Upper lobe of left lung (tissue), 6 donors: ENCODE measurements at regions not wholly inside any gene's neighbourhood (a gene's known extent, or its start where the extent isn't known, plus 50 kb on each side); places are given as distances from the start of the nearest gene placed in this dataset.

Experiments used
- ATAC-seq, 2 donors: fragments of 200-7000 bp; cut with Tn5 transposase; one replicate each; pipeline ENCODE4 v1.9.1; 2022; ENCODE audit warnings: mild to moderate bottlenecking in 2 of 2, moderate library complexity in 2 of 2; ENCODE audit not compliant: low FRiP score in 2 of 2
- DNase-seq, 2 donors: peaks; one replicate each; pipeline ENCODE4 v3.0.0-alpha.2; 2019 to 2020
- H3K27ac ChIP-seq, 4 donors: fragments of 200-600 bp; sonication (generic); one replicate each; pipeline ENCODE4 v1.5.1; 2016 to 2019
- H3K27me3 ChIP-seq, 4 donors: fragments of 200-600 bp; sonication (generic); one replicate each; pipeline ENCODE4 v1.5.1; 2017 to 2019
- H3K36me3 ChIP-seq, 4 donors: fragments of 200-600 bp; sonication (generic); one replicate each; pipeline ENCODE4 v1.5.1; 2016 to 2019
- H3K4me1 ChIP-seq, 4 donors: fragments of 200-600 bp; sonication (generic); one replicate each; pipeline ENCODE4 v1.5.1; 2018 to 2019
- H3K4me3 ChIP-seq, 4 donors: fragments of 200-600 bp; sonication (generic); one replicate each; pipeline ENCODE4 v1.5.1; 2017 to 2019; ENCODE audit warnings: mild to moderate bottlenecking in 2 of 4, moderate library complexity in 1 of 4
- H3K9me3 ChIP-seq, 4 donors: fragments of 200-600 bp; sonication (generic); one replicate each; pipeline ENCODE4 v1.5.1; 2018 to 2019
- EP300 ChIP-seq, 4 donors: sonication (generic); formaldehyde crosslinking; IDR thresholded peaks; one replicate each; pipeline ENCODE4 v1.5.1; 2017; ENCODE audit warnings: antibody characterized with exemption in 4 of 4, control low read depth in 2 of 4
- POLR2A ChIP-seq, 4 donors: fragments of 450-650 bp; IDR thresholded peaks; one replicate each; pipeline ENCODE4 v1.5.1; 2016 to 2017; ENCODE audit warnings: antibody characterized with exemption in 4 of 4, mild to moderate bottlenecking in 2 of 4
- POLR2AphosphoS5 ChIP-seq, 2 donors: sonication (generic); formaldehyde crosslinking; IDR thresholded peaks; one replicate each; pipeline ENCODE4 v1.5.1; 2017; ENCODE audit warnings: antibody characterized with exemption in 2 of 2
- WGBS, 2 donors: methylation state at CpG; one replicate each; pipeline ENCODE4 v1.1.5; 2017 to 2018; 5-methylcytosine and 5-hydroxymethylcytosine counted together
- TF ChIP-seq, protein P1 (sequence below), 6 experiments: fragments of 450-650 bp in 4 of 6; fragments of 200-600 bp in 2 of 6; sonication (generic) in 2 of 6; IDR thresholded peaks; one replicate each; pipeline ENCODE4 v1.5.1; 2016 to 2019; ENCODE audit warnings: antibody characterized with exemption in 6 of 6
- donor health status: DM: no; HTN: no; CAD: no; lungs with moderate emphysema.
- donor health status: DM: no; HTN: yes; CAD: no; lungs with severe emphysema.

DNA sequence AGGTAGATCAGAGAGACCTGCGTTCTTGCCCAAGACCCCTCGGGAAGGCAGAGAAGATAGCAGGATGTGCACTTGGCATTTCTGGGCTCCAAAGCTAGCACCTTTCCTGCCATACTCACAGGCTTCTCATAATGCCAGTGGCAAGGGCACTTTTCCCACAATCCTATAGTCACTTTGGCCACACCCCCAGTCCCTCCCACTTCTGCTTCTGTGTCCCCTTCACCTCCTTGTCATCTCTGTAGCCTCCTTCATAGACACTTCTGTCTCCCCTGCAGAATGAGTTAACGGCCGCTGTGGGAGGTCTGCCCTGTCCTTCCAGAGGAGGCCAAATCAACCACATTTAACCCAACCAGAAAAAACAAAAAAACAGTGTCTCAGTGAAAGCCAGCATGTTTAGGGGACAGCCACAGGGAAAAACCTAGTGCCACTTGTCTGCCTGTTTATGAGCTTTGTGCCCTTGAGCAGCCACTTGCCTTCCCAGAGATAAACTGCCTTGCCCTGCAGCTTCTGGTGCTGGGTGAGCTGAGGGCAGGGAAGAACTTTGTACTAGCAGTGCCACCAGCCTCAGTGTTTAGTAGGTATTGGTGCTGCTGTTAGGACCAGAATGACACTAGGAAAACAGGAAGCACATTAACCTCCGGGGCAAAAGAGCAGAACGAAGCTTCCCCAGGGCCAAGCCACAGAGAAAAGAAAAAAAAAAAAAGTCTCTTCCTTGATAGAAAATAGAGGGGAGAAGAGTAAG is 193.0 kb upstream of the PWP1 start:
- ATAC-seq (no peak), DNase-seq (peak in 1 of 2 donors; percentile 33)
- Histone ChIP-seq H3K27ac (no peak overlapping the region), H3K4me3 (no peak overlapping the region), H3K27me3 (no peaks in the 10 kb centered on the region), H3K36me3 (no peaks in the 10 kb centered on the region), H3K9me3 (no peaks in the 10 kb centered on the region), H3K4me1 (peaks cover 0 to 13% (median 9%) of the 10 kb centered on the region in 4 donors)
- WGBS, 2 donors, result 45 to 58% methylated on average over 6 of the region's 6 CpGs
- TF ChIP-seq EP300 (IDR thresholded peaks at IDR 0.05) (no peak), POLR2A (IDR thresholded peaks at IDR 0.05) (no peak), POLR2AphosphoS5 (IDR thresholded peaks at IDR 0.05) (no peak)
- TF ChIP-seq, protein P1, sequence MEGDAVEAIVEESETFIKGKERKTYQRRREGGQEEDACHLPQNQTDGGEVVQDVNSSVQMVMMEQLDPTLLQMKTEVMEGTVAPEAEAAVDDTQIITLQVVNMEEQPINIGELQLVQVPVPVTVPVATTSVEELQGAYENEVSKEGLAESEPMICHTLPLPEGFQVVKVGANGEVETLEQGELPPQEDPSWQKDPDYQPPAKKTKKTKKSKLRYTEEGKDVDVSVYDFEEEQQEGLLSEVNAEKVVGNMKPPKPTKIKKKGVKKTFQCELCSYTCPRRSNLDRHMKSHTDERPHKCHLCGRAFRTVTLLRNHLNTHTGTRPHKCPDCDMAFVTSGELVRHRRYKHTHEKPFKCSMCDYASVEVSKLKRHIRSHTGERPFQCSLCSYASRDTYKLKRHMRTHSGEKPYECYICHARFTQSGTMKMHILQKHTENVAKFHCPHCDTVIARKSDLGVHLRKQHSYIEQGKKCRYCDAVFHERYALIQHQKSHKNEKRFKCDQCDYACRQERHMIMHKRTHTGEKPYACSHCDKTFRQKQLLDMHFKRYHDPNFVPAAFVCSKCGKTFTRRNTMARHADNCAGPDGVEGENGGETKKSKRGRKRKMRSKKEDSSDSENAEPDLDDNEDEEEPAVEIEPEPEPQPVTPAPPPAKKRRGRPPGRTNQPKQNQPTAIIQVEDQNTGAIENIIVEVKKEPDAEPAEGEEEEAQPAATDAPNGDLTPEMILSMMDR (IDR thresholded peaks at IDR 0.05), result no peak

DNA sequence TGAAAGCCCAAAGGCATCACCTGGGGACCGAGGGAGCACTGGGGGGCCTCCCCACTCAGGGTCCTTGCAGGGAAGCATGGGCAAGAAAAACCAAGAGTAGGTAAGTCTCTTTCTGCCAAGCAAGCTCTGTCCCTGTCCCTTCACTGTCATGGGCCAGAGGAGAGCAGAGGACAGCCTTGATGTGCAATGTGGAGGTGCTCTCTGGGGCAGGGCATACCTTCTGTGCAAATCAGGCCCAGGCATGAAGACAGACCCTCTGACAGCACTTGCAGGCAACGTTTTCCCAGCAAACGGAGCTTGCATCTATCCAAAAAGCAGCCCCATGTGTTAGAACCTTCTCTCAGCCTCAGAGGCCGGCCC is 192.5 kb upstream of the PWP1 start:
- WGBS, 2 donors, result 46 to 79% methylated on average over 1 to 4 of the region's 4 CpGs
- no peak overlapping the region for H3K27ac ChIP-seq
- H3K4me3 ChIP-seq, result no peak overlapping the region
- H3K36me3 ChIP-seq, result no peaks in the 10 kb centered on the region
- ATAC-seq (no peak), DNase-seq (no peak)
- no peaks in the 10 kb centered on the region for H3K9me3 ChIP-seq
- TF ChIP-seq POLR2AphosphoS5 (IDR thresholded peaks at IDR 0.05), result no peak
- TF ChIP-seq EP300 (IDR thresholded peaks at IDR 0.05), result no peak
- H3K4me1 ChIP-seq, result peaks cover 0 to 9% (median 7%) of the 10 kb centered on the region in 4 donors
- no peaks in the 10 kb centered on the region for H3K27me3 ChIP-seq

DNA sequence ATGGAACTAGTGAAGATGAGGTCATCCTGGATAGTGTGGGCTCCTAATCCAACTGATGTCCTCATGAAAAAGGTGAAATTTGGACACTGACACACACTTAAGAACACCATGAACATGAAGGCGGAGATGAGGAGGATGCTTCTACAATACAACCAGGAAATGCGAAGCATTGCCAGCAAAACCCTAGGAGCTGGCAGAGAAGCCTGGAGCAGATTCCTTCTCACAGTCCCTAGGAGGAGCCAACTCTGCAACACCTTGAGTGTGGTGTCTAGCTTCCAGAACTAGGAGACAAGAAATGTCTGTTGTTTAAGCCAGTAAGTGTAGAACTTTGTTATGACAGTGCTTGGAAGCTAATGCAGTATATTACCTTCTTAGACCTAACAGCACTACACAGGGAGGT is 191.9 kb upstream of the PWP1 start:
- DNase-seq (no peak), ATAC-seq (no peak)
- Histone ChIP-seq H3K27me3 (no peaks in the 10 kb centered on the region), H3K9me3 (no peaks in the 10 kb centered on the region), H3K27ac (no peak overlapping the region), H3K4me1 (peaks cover 0 to 9% (median 7%) of the 10 kb centered on the region in 4 donors), H3K4me3 (no peak overlapping the region), H3K36me3 (no peaks in the 10 kb centered on the region)
- TF ChIP-seq POLR2A (IDR thresholded peaks at IDR 0.05) (no peak), POLR2AphosphoS5 (IDR thresholded peaks at IDR 0.05) (no peak), EP300 (IDR thresholded peaks at IDR 0.05) (no peak)
- TF ChIP-seq, protein P1 (IDR thresholded peaks at IDR 0.05), result no peak
- WGBS, 2 donors, result 80 to 92% methylated on average over 2 of the region's 2 CpGs

DNA sequence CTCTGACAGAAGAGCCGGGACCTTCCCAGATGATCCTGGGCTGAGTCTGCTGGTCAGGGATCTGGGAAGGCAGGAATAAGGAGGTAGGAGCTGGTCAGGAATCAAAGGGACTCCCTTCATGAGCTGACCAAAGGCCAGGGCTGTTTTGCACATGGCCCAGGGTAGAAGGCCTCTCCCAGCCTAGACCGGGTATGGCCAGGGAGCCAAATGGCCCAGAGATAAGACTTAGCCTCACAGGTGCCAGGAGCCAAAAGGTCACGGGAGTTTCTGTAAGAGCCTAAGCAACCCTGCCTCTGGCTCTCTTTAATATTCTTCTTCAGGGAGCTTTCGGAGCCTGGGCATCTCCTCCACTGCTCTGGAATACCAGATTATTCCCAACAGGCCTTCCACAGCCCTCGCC is 191.3 kb upstream of the PWP1 start:
- H3K27me3 ChIP-seq, result no peaks in the 10 kb centered on the region
- no peak overlapping the region for H3K4me3 ChIP-seq
- ATAC-seq (no peak), DNase-seq (no peak)
- H3K36me3 ChIP-seq, result no peaks in the 10 kb centered on the region
- 88 to 91% methylated on average over 5 of the region's 5 CpGs for WGBS, 2 donors
- H3K27ac ChIP-seq, result no peak overlapping the region
- no peak for TF ChIP-seq POLR2A (IDR thresholded peaks at IDR 0.05)
- no peak for TF ChIP-seq POLR2AphosphoS5 (IDR thresholded peaks at IDR 0.05)
- TF ChIP-seq, protein P1 (IDR thresholded peaks at IDR 0.05), result no peak
- no peak for TF ChIP-seq EP300 (IDR thresholded peaks at IDR 0.05)
- H3K9me3 ChIP-seq, result no peaks in the 10 kb centered on the region
- H3K4me1 ChIP-seq, result peaks cover 0 to 9% (median 7%) of the 10 kb centered on the region in 4 donors

DNA sequence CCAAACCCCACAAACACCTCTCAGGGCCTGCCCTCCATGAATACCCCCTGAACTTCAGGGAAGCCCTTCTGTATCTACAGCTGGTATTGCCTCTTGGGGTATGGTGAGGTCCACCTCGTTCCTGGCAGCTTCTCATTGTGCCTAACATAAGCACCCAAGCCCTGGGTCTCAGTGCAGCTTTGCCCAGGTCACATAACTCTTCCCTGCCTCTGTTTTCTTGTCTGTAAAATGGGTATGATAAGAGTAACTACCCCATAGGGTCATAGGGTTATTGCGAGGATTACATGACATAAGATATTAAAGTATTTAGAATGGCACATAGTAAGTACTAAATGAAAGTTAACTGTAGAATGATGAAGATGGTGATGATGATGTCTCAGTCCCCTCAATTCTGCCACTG is 190.0 kb upstream of the PWP1 start:
- H3K27ac ChIP-seq, result no peak overlapping the region
- H3K27me3 ChIP-seq, result no peaks in the 10 kb centered on the region
- no peaks in the 10 kb centered on the region for H3K36me3 ChIP-seq
- DNase-seq, result no peak
- peaks cover 0 to 9% (median 7%) of the 10 kb centered on the region in 4 donors for H3K4me1 ChIP-seq
- TF ChIP-seq, protein P1 (IDR thresholded peaks at IDR 0.05), result no peak
- TF ChIP-seq EP300 (IDR thresholded peaks at IDR 0.05) (no peak), POLR2AphosphoS5 (IDR thresholded peaks at IDR 0.05) (no peak), POLR2A (IDR thresholded peaks at IDR 0.05) (no peak)
- no peak for ATAC-seq
- WGBS, 2 donors, result 61 to 97% methylated on average over 2 of the region's 2 CpGs
- H3K9me3 ChIP-seq, result no peaks in the 10 kb centered on the region
- no peak overlapping the region for H3K4me3 ChIP-seq
